Memory B cell (primary cell): ENCODE measurements at regions not wholly inside any gene's neighbourhood (a gene's known extent, or its start where the extent isn't known, plus 50 kb on each side); places are given as distances from the start of the nearest gene placed in this dataset.

Experiments used
- ATAC-seq: fragments of 150-1000 bp; cut with Tn5 transposase; 2 replicates; pipeline ENCODE4 v1.10.0; 2021; ENCODE audit warnings: low read depth, mild to moderate bottlenecking, moderate library complexity
- DNase-seq, 2 donors: peaks; one replicate each; pipeline ENCODE4 v3.0.0; 2022; ENCODE audit warnings: low spot score in 2 of 2
- H3K27ac Mint-ChIP-seq: one replicate; pipeline ENCODE4 v1.8.0; 2022; ENCODE audit warnings: mild to moderate bottlenecking, moderate library complexity, mixed read lengths
- H3K27me3 Mint-ChIP-seq: one replicate; pipeline ENCODE4 v1.8.0; 2022; ENCODE audit warnings: mixed read lengths
- H3K36me3 Mint-ChIP-seq: one replicate; pipeline ENCODE4 v1.8.0; 2022; ENCODE audit warnings: mild to moderate bottlenecking, mixed read lengths
- H3K4me1 Mint-ChIP-seq: one replicate; pipeline ENCODE4 v1.8.0; 2022; ENCODE audit warnings: mixed read lengths
- H3K4me3 Mint-ChIP-seq: one replicate; pipeline ENCODE4 v1.8.0; 2022; ENCODE audit warnings: mild to moderate bottlenecking, moderate library complexity, mixed read lengths
- H3K9me3 Mint-ChIP-seq: one replicate; pipeline ENCODE4 v1.8.0; 2022; ENCODE audit warnings: mixed read lengths

DNA sequence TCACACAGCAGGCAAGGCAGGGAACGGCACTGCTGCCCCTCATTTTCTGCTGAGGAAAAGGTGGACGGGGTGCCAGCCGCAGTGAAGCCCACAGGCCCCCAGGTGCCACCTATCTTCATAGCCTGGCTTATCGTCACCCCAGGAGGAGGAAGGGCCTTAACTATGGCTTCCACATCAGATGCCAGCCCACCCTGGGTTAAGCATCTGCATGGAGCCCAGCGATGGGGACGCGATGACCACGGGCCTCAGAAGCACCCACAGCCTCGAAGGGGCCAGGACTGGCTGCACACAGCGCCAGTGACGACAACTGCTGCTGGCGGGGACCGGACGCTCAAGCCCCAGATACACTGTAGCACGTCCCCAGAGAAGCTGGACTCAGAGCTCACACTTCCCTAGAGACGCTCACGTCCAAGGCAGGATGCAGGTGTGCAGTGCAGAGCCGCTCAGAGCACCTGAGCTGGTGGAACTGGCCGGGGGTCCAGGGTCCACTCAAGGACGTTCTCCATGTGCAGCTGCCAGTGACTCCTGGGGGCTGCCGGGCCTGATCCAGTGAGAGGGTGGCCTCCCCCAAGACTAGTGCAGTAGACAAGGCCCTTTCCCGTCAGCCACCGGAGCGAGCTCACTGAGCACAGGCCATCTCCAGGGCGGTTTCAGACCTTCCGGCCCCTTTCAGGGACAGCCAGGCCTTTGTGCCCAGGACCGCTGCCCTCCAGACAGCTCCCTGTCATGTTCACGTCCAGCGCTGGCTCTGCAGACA, 83.0 kb downstream of the YTHDF1 start:
- no peak for ATAC-seq
- H3K27me3 Mint-ChIP-seq = peaks cover 9% of the 10 kb centered on the region
- no peak overlapping the region for H3K4me3 Mint-ChIP-seq
- no peaks in the 10 kb centered on the region for H3K36me3 Mint-ChIP-seq
- no peaks in the 10 kb centered on the region for H3K9me3 Mint-ChIP-seq
- no peak for DNase-seq
- H3K4me1 Mint-ChIP-seq = no peaks in the 10 kb centered on the region
- no peak overlapping the region for H3K27ac Mint-ChIP-seq

DNA sequence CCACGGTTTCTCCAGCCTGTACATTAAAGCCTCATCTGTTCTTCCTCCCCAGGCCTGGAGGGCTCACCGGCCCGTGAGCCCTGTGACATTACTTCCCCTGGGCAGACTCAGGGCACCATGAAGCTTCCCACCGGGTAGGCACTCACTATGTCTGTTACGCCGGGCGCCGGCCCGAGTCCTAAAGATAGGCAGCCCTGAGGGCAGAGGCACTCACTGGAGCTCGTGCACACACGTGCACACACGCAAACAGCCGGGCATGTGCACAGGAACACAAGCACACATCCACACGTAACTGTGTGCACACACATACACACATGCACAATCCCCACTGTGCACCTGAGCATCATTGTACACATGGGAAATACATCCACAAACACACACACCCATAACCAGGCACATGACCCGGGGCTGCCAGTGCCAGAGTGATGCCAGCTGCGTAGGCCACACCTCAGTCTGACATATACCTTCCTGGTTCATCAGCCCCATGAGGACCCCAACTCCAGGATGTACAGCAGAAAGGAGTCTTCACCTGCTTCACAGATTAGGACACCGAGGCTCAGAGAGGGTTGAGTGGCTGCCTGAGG, 83.7 kb downstream of the YTHDF1 start:
- Mint-ChIP-seq H3K4me3 (no peak overlapping the region), H3K9me3 (no peaks in the 10 kb centered on the region), H3K27me3 (peaks cover 8% of the 10 kb centered on the region)

DNA sequence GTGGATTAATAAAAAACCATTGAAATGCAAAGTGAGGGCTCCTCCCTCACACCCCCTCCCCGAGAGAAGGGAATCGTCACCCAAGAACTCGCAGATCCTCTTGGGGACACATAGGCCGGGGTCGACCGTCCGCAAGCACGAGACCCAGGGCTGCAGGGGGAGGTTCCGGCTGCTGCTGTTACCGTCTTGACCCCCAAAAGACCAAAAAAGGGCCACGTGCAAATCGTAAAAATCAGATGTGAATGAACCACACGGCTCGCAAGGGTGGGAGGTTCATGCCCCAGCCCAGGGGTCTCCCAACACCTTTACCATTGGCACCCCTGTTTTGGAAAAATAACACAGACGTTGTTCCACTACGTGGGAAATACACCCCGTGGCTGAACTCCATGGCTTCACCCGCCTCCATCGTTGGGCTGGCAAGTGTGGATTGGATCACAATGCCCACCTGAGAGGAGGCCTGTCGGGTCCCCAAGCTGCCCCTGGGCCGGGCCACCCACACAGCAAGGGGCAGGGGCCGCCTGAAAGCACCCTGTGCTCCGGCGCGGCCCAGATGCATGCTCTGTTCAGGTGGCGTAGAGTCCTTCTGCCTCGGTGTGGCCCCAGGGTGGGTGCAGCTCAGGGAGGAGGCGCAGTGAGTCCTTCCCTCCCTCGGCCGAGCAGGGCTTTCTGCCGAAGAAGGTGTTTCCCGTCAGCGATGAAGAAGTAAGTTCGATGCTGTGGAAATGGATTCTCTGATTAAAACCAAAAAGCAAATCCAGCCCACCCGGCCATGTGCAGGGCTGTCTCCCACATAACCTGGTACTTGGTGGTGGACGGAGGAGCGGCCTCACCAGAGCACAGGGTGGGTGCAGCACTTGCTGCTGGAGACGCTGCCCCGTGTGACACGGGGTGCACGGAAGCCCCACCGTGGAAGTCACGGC, 85.0 kb downstream of the YTHDF1 start:
- Mint-ChIP-seq H3K27me3 (peaks cover 8% of the 10 kb centered on the region), H3K27ac (no peak overlapping the region), H3K9me3 (no peaks in the 10 kb centered on the region), H3K36me3 (no peaks in the 10 kb centered on the region), H3K4me1 (no peaks in the 10 kb centered on the region), H3K4me3 (no peak overlapping the region)
- no peak for DNase-seq
- no peak for ATAC-seq

More for the DNA sequence above, 83.7 kb downstream of the YTHDF1 start:
- ATAC-seq = no peak
- Mint-ChIP-seq H3K27ac (no peak overlapping the region), H3K4me1 (no peaks in the 10 kb centered on the region), H3K36me3 (no peaks in the 10 kb centered on the region)
- no peak for DNase-seq

DNA sequence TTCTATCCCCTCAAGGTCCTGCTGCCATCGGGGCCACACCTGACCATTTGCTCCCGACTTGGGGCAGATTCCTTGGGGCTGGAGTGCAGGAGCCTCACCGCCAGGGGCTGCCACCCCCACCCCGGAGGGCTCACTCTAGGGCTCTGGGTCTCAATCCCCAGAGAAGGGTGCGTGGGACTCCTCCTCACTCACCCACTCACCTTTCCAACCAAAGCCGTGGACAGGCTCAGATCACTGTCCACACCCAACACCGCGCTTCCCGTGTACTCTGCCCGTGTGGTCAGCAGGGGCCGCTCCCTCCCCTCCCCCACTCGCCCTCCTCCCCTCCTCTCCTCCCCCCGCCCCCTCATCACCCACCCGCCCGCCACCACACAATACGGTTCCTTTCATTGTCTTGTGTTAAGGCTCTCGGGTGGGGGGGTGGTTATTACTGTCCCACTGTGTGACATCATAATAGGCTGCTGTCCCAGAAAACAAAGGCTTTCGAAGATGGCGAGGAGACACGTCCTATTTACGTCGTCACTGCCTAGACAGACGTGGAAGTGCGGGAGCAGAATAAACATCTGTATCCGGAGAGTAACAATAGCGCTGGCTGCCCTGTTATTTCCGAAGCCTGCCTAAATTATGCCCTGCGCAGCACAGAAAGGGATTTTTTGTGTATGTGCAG, 85.8 kb downstream of the YTHDF1 start:
- Mint-ChIP-seq H3K36me3 (no peaks in the 10 kb centered on the region), H3K27ac (no peak overlapping the region), H3K4me1 (no peaks in the 10 kb centered on the region), H3K4me3 (no peak overlapping the region), H3K9me3 (no peaks in the 10 kb centered on the region), H3K27me3 (peaks cover 8% of the 10 kb centered on the region)
- DNase-seq (no peak), ATAC-seq (no peak)

DNA sequence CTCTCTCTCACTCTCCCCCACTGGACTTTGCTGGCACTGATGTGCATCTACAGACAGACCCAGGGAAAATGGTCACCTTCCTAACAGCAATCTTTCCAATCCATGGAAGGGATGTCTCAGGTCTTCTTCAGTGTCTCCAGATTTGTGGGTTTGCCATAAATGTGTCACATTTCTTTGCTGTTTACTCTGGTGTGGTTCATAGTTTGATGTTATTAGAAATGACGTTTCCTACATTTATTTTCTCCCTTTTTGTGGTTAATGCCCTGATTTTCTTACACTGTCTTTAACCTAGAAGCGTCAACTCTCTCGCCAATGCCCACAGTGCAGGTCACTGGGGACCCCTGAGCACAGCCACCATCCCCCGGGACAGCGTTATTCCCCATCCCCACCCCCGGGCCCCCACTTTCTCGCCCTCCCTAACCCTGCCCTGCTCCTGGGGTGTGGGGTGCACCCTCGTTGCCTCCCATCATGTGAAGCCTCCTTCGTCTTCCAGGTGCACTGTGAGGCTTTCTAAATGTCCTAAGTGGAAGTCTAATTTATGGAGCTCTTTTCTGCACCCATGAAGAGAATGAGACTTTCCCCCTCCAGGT, 86.5 kb downstream of the YTHDF1 start:
- H3K27me3 Mint-ChIP-seq = peaks cover 10% of the 10 kb centered on the region
- H3K36me3 Mint-ChIP-seq = no peaks in the 10 kb centered on the region
- H3K27ac Mint-ChIP-seq = no peak overlapping the region
- no peak for ATAC-seq
- no peaks in the 10 kb centered on the region for H3K9me3 Mint-ChIP-seq
- no peaks in the 10 kb centered on the region for H3K4me1 Mint-ChIP-seq
- H3K4me3 Mint-ChIP-seq = no peak overlapping the region
- no peak for DNase-seq

DNA sequence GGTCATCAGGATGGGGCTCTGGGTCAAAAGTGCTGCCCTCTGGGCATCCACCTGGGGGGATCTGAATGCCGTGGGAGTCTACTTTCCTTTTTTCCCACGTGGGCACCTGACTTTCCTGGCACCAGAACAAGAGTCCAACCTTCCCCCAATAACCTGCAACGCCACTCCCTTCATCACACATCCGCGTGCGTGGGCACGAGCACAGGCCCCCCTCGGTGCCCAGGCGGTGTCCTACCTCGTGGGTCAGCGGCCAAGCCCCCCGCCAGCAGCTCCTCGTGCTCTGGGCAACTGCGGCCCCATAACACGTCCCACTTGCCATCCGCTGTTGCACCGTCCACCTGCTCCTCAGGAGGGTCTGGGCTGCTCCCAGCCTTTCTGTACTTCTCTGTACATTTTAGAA, 87.0 kb downstream of the YTHDF1 start:
- H3K36me3 Mint-ChIP-seq = no peaks in the 10 kb centered on the region
- ATAC-seq = no peak
- no peak overlapping the region for H3K27ac Mint-ChIP-seq
- H3K27me3 Mint-ChIP-seq = peaks cover 12% of the 10 kb centered on the region
- H3K9me3 Mint-ChIP-seq = no peaks in the 10 kb centered on the region
- H3K4me3 Mint-ChIP-seq = no peak overlapping the region
- no peak for DNase-seq
- no peaks in the 10 kb centered on the region for H3K4me1 Mint-ChIP-seq

DNA sequence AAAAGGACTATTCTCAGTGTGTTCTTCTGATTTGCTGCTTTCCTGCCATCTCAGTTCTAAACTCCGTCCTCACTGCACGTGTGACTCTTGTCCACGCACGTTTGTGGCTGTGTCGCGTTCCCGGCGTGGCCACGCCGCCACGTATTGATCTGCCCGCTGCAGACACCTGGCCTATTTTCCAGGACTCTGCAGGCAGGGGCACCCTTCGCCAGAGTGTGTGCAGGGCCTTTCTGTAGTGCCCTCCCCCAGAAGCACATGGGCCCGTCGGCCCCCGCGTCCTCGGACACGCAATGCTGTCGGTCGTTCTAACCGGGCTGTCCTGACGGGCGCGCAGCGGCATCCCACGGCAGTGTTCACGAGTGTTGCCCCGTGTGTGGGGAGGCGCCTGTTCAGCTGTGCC, 87.6 kb downstream of the YTHDF1 start:
- no peaks in the 10 kb centered on the region for H3K4me1 Mint-ChIP-seq
- ATAC-seq = no peak
- no peak overlapping the region for H3K27ac Mint-ChIP-seq
- H3K36me3 Mint-ChIP-seq = no peaks in the 10 kb centered on the region
- no peaks in the 10 kb centered on the region for H3K9me3 Mint-ChIP-seq
- peaks cover 12% of the 10 kb centered on the region for H3K27me3 Mint-ChIP-seq
- H3K4me3 Mint-ChIP-seq = no peak overlapping the region
- no peak for DNase-seq

DNA sequence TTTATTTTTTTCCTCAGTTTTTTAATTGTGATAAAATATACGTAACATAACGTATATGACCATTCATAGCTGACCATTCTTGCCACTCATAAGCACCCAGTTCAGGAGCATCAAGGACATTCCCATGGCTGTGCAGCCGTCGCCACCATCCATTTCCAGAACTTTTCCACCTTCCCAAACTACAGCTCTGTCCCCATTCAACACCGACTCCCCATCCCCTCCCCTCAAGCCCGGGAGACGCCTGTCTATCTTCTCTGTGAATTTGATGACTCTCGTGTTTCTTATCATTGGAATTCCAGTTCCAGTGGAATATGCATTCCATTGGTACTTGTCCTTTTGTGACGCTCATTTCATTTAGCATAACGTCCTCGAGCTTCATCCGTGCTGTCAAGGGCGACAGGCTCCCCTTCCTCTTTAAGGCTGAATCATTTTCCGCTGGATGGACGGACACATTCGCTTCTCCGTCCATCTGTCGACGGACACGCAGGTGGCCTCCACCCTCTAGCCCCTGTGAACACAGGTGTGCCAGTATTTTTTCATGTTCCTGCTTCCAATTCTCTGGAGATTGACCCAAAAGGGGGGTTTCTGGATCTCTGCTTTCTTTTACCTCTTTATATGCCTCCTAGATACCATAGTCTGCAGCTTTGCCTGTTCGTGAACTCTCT, 88.1 kb downstream of the YTHDF1 start:
- ATAC-seq = no peak
- Mint-ChIP-seq H3K9me3 (no peaks in the 10 kb centered on the region), H3K4me1 (no peaks in the 10 kb centered on the region), H3K27ac (no peak overlapping the region), H3K36me3 (no peaks in the 10 kb centered on the region), H3K4me3 (no peak overlapping the region), H3K27me3 (peaks cover 12% of the 10 kb centered on the region)
- no peak for DNase-seq

DNA sequence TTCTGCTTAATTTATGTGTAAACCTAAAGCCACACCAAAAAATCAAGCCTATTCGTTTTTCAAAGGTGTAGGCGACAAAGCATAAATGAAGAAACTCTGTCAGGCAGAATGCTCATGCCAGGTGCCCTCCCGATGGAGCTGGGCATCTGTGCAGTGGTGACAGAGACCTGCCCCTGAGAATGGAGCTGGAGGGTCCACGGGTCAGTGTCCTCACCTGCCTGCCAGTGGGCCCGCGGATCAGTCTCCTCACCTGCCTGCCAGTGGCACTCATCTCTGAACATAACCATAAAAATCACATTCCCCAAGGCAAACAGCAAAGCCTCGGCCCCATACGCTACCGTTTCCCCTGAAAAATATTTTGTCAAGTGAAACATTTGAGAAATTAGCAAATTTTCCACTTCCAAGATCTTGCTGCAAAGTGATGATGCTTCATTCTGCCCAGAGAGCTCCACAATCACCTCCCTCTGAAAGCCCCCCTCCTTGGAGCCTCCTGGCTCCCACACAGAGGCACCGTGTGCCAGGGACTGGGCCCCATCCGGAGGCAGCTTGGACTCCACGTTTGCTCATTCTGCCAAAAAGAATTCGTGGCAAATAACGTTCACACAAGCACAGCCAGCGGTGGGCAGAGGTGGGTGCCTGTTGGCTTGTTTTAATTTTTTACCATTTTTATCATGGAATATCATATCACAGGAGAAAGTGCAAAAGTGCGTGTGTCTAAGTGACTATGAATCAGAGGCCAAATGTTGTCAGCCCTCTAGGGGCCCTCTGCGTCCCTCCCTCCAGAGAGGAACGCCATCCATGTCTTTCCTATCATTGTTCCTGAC, 88.8 kb downstream of the YTHDF1 start:
- no peaks in the 10 kb centered on the region for H3K4me1 Mint-ChIP-seq
- H3K9me3 Mint-ChIP-seq = peaks cover 2% of the 10 kb centered on the region
- H3K27ac Mint-ChIP-seq = no peak overlapping the region
- no peaks in the 10 kb centered on the region for H3K36me3 Mint-ChIP-seq
- peaks cover 14% of the 10 kb centered on the region for H3K27me3 Mint-ChIP-seq
- no peak overlapping the region for H3K4me3 Mint-ChIP-seq
- DNase-seq (no peak), ATAC-seq (no peak)

DNA sequence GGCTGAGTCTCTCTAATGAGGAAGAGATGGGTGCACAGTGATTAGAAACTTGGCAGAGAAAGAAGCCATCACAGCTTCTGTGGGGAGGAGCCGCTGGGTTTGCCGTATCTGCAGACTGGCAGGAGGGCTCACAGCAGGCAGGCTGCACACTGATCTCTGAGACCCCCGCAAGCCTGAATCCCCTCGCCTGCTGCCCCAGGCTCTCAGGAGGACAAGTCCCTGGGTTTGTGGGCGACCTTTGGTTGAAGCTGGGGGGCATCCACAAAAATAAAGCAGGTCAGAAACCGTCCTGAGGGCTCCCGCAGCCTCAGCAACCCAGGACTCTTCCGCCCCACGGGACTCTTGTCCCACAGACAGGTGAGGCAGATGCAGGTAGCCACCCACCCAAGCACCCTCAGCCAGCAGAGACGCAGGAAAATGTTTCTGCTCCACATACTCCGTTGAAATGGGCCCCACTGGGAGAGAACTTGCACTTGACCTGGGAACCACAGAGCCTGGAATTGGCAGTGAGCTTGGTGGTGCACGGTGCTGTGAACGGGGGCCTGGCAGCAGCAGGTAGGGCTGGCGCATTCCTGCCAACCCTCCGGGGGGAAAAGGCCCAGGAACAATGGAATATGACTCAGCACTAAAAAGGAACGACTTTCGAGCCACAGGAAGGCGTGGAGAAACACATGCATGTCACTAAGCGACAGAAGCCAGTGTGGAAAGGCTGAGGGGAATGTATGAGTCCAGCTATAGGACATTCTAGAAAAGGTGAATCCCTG, 89.9 kb downstream of the YTHDF1 start:
- no peaks in the 10 kb centered on the region for H3K4me1 Mint-ChIP-seq
- no peak overlapping the region for H3K27ac Mint-ChIP-seq
- peaks cover 2% of the 10 kb centered on the region for H3K9me3 Mint-ChIP-seq
- no peaks in the 10 kb centered on the region for H3K36me3 Mint-ChIP-seq
- ATAC-seq = no peak
- no peak for DNase-seq
- H3K4me3 Mint-ChIP-seq = no peak overlapping the region
- H3K27me3 Mint-ChIP-seq = peaks cover 14% of the 10 kb centered on the region

DNA sequence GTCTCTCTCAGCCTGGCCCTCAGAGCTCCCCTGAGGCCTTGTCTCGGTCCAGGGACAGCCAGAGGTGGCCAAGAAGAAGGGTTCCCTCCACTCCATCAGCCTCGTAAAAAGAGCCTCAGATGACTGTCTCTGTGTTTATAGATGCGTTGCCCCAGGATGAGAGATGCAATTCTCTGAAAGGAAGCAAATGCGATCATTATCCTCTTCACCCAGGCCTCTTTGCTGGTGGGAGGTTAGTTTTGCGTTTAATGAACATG, 90.4 kb downstream of the YTHDF1 start:
- Mint-ChIP-seq H3K36me3 (no peaks in the 10 kb centered on the region), H3K27ac (no peak overlapping the region), H3K4me3 (no peak overlapping the region), H3K4me1 (no peaks in the 10 kb centered on the region), H3K27me3 (peaks cover 15% of the 10 kb centered on the region), H3K9me3 (peaks cover 2% of the 10 kb centered on the region)
- ATAC-seq = no peak
- no peak for DNase-seq

DNA sequence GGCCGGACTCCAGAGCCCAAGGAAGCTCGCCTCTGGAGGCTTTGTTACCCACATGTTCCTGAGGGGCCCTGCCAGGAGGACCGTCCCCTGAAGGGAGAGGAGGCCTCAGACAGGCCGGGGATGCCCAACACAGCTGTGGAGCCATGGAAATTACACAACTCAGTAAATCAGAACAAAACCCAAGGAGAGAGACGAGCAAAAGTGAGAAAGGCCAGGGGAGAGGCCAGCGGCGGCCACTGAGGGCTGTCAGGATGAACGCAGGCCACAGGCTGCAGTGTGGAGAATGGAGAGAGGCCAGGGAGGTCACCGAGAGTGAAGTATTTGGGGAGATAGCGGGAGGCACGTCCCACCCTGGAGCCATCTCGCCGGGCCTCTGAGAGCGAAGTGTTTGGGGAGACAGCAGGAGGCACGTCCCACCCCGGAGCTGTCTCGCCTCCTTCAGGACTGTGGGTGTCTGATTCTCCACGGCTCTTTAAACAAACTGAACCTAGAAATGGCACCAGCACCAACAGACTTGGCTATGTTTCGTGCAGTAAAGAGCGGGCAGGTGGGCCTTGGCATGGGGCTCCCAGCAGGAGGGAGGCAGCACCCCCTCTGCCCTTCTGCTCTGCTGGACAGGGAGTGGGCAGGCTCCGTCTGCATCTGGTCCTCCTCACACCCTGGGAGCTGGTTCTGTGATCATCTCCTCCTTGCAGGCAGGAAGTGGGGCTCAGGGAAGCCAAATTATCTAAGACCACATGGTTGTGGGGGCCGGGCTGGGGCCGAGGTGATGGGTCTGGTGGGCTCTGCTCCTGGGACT, 91.0 kb downstream of the YTHDF1 start:
- H3K4me1 Mint-ChIP-seq = no peaks in the 10 kb centered on the region
- H3K27me3 Mint-ChIP-seq = peaks cover 16% of the 10 kb centered on the region
- peaks cover 2% of the 10 kb centered on the region for H3K9me3 Mint-ChIP-seq
- no peaks in the 10 kb centered on the region for H3K36me3 Mint-ChIP-seq
- ATAC-seq = no peak
- H3K27ac Mint-ChIP-seq = no peak overlapping the region
- no peak for DNase-seq
- H3K4me3 Mint-ChIP-seq = no peak overlapping the region
